Body of pancreas (tissue), 4 donors: ENCODE measurements at regions not wholly inside any gene's neighbourhood (a gene's known extent, or its start where the extent isn't known, plus 50 kb on each side); places are given as distances from the start of the nearest gene placed in this dataset.

Experiments
- ATAC-seq: fragments of 150-250 bp; one replicate; pipeline ENCODE4 v1.9.1; 2016
- DNase-seq, 4 donors: peaks; one replicate each; pipeline ENCODE4 v3.0.0-alpha.2; 2019
- H3K27ac ChIP-seq, 4 donors: fragments of 200-600 bp; sonication (generic); 1 replicate in 3 of 4; 2 replicates in 1 of 4; pipeline versions ENCODE4 v1.5.1 to v1.6.1; 2016 to 2019; ENCODE audit warnings: mild to moderate bottlenecking in 1 of 4, mixed read lengths in 1 of 4, moderate library complexity in 1 of 4
- H3K27me3 ChIP-seq, 2 donors: fragments of 200-600 bp; sonication (generic); one replicate each; pipeline ENCODE4 v1.6.0; 2016; ENCODE audit warnings: mild to moderate bottlenecking in 1 of 2
- H3K36me3 ChIP-seq, 2 donors: fragments of 200-600 bp; sonication (generic); replicated peaks in 1 of 2; 2 replicates each; pipeline ENCODE4 v1.5.1; 2016; ENCODE audit warnings: low read depth in 2 of 2; ENCODE audit not compliant: insufficient read depth in 1 of 2
- H3K4me1 ChIP-seq: fragments of 200-600 bp; sonication (generic); one replicate; pipeline ENCODE4 v1.6.0; 2016
- H3K4me3 ChIP-seq, 2 donors: fragments of 200-600 bp; sonication (generic); 1 replicate in 1 of 2; 2 replicates in 1 of 2; pipeline ENCODE4 v1.5.1; 2016 to 2019
- H3K9me3 ChIP-seq, 3 donors: fragments of 200-600 bp; sonication (generic); 1 replicate in 2 of 3; 2 replicates in 1 of 3; pipeline ENCODE4 v1.5.1; 2016
- POLR2A ChIP-seq, 3 donors: fragments of 450-650 bp; IDR thresholded peaks; one replicate each; pipeline ENCODE4 v1.6.1; 2016; ENCODE audit warnings: antibody characterized with exemption in 3 of 3, mild to moderate bottlenecking in 2 of 3
- WGBS, 2 donors: methylation state at CpG; one replicate each; pipeline ENCODE4 v1.1.5; 2017; 5-methylcytosine and 5-hydroxymethylcytosine counted together
- intact Hi-C: fragments of 100-400 bp; cut with DNase I; formaldehyde crosslinking; loops from one replicate; pipeline ENCODE4 v1.15.1; 2023
- TF ChIP-seq, protein P1 (sequence below), 7 experiments: fragments of 450-650 bp in 4 of 7; fragments of 200-600 bp in 3 of 7; sonication (generic) in 3 of 7; IDR thresholded peaks; one replicate each; pipeline ENCODE4 v1.5.1; 2016 to 2019; ENCODE audit warnings: antibody characterized with exemption in 7 of 7

DNA sequence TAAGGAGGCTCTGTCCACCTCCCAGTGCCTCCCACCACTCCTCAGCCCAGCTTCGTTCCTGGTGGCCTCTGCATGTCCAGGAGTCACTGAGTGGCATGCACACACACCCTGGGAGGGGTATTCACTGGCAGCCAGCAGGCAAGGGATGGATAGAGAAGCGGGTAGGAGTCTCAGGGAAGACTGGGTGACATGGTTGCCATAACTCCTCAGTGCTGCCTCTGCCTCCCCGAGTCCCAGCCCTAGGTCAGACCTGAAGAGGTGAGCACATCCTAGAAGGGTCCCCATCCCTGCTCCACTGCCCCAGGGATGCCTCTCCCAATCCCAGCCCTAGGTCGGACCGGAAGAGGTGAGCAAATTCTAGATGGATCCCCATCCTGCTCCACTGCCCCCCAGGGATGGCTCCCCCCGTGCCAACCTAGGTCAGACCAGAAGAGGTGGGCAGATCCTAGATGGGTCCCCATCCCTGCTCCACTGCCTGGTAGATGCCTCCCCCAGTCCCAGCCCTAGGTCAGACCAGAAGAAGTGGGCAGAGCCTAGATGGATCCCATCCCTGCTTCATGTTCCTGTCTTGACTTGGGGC lies 197.0 kb downstream of the IRF8 start:
- DNase-seq (no peak), ATAC-seq (no peak)
- no peak overlapping the region for H3K4me3 ChIP-seq
- intact Hi-C loops = no loop called here
- H3K27ac ChIP-seq = no peak overlapping the region
- 71 to 100% methylated on average over 1 to 4 of the region's 6 CpGs for WGBS, 2 donors
- no peaks in the 10 kb centered on the region for H3K36me3 ChIP-seq
- TF ChIP-seq POLR2A (IDR thresholded peaks at IDR 0.05) = no peak
- TF ChIP-seq, protein P1, sequence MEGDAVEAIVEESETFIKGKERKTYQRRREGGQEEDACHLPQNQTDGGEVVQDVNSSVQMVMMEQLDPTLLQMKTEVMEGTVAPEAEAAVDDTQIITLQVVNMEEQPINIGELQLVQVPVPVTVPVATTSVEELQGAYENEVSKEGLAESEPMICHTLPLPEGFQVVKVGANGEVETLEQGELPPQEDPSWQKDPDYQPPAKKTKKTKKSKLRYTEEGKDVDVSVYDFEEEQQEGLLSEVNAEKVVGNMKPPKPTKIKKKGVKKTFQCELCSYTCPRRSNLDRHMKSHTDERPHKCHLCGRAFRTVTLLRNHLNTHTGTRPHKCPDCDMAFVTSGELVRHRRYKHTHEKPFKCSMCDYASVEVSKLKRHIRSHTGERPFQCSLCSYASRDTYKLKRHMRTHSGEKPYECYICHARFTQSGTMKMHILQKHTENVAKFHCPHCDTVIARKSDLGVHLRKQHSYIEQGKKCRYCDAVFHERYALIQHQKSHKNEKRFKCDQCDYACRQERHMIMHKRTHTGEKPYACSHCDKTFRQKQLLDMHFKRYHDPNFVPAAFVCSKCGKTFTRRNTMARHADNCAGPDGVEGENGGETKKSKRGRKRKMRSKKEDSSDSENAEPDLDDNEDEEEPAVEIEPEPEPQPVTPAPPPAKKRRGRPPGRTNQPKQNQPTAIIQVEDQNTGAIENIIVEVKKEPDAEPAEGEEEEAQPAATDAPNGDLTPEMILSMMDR (IDR thresholded peaks at IDR 0.05) = no peak
- H3K27me3 ChIP-seq = no peaks in the 10 kb centered on the region
- no peaks in the 10 kb centered on the region for H3K4me1 ChIP-seq
- H3K9me3 ChIP-seq = no peaks in the 10 kb centered on the region

DNA sequence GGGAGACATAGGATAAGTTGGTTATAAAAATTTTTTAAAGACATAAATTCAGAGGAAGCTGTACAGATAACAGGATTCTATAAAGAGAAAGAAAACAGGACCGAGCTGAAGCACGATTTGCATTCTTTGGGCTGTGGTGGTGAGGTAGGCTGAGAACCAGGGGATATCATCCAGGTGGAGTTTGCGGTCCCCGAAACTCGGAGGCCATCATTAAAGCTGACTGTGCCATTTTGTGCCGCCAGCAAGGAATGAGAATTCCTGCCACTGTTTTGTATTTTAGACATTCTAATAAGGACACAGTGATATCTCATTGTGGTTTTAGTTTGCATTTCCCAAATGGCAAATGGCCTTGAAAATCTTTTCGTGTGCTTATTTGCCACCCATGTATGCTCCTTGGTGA lies 197.9 kb downstream of the IRF8 start:
- no peak for DNase-seq
- H3K9me3 ChIP-seq = no peaks in the 10 kb centered on the region
- no peak overlapping the region for H3K4me3 ChIP-seq
- no peaks in the 10 kb centered on the region for H3K4me1 ChIP-seq
- H3K36me3 ChIP-seq = no peaks in the 10 kb centered on the region
- no peaks in the 10 kb centered on the region for H3K27me3 ChIP-seq
- ATAC-seq = no peak
- intact Hi-C loops = no loop called here
- TF ChIP-seq, protein P1 (IDR thresholded peaks at IDR 0.05) = no peak
- no peak for TF ChIP-seq POLR2A (IDR thresholded peaks at IDR 0.05)
- 59 to 81% methylated on average over 7 of the region's 7 CpGs for WGBS, 2 donors
- H3K27ac ChIP-seq = no peak overlapping the region

DNA sequence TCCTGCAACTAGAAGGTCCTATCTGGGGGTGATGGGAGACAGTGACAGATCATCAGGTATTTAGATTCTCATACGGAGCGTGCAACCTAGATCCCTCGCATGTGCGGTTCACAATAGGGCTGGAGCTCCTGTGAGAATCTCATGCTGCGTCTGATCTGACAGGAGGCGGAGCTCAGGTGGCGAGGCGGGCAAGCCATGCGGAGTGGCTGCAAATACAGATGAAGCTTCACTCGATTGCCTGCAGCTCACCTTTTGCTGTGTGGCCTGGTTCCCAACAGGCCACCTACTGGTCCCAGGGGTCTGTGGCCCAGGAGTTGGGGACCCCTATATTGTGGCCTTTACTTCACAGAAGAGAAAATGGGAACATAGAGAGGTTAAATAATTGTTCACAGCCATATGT lies 200.4 kb downstream of the IRF8 start:
- Histone ChIP-seq H3K4me1 (no peaks in the 10 kb centered on the region), H3K4me3 (no peak overlapping the region), H3K27me3 (no peaks in the 10 kb centered on the region), H3K27ac (no peak overlapping the region), H3K9me3 (no peaks in the 10 kb centered on the region), H3K36me3 (no peaks in the 10 kb centered on the region)
- intact Hi-C loops = no loop called here
- 60 to 74% methylated on average over 10 of the region's 10 CpGs for WGBS, 2 donors
- no peak for ATAC-seq
- DNase-seq = no peak
- TF ChIP-seq, protein P1 (IDR thresholded peaks at IDR 0.05) = no peak
- no peak for TF ChIP-seq POLR2A (IDR thresholded peaks at IDR 0.05)

DNA sequence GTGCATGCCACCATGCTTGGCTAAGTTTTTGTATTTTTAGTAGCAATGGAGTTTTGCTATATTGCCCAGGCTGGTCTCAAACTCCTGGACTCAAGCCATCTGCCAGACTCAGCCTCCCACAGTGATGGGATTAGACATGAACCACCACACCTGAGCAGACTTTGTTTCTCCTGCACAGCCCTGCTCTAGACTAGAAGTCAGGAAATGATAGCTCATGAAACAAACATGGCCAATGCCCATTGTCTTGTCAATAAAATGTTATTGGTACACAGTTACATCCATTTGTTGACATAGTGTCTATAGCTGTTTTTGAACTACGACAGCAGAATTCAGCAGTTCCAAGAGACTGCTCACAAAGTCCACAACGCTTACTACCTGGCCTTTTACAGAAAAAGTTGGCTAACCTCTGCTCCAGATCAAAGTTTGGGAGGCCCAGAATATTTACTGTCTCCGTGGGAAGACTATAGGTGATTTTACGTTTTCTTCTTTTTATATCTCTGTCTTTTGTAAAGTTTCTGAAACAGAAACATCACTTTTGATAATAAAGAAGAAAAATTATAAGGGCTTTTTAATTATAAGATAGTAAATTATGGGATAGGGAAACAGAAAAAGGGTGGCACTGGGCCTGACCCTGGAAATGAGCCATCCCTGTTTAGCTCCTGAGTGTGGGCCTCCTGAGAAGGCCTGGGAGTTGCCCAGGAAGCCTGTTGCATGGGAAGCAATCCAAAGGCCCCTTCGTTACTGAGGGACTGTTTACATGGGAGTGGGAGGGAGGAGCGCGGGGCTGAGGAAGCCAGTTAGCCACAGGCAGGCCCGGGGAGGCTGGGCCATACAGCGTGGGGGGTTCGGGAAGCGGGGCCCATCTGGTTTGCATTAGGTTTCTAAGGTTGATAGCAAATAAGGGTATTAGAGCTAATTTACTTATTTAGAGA lies 201.5 kb downstream of the IRF8 start:
- no peak for DNase-seq
- no peaks in the 10 kb centered on the region for H3K4me1 ChIP-seq
- H3K36me3 ChIP-seq = no peaks in the 10 kb centered on the region
- no peak overlapping the region for H3K4me3 ChIP-seq
- no peak for ATAC-seq
- no peaks in the 10 kb centered on the region for H3K27me3 ChIP-seq
- H3K27ac ChIP-seq = no peak overlapping the region
- TF ChIP-seq, protein P1 (IDR thresholded peaks at IDR 0.05) = no peak
- TF ChIP-seq POLR2A (IDR thresholded peaks at IDR 0.05) = no peak
- intact Hi-C loops = no loop called here
- 61 to 71% methylated on average over 11 of the region's 11 CpGs for WGBS, 2 donors
- no peaks in the 10 kb centered on the region for H3K9me3 ChIP-seq
